Left lung (tissue), 4 donors: ENCODE measurements at regions not wholly inside any gene's neighbourhood (a gene's known extent, or its start where the extent isn't known, plus 50 kb on each side); places are given as distances from the start of the nearest gene placed in this dataset.

Source experiments
- ATAC-seq: fragments of 200-7000 bp; cut with Tn5 transposase; one replicate; pipeline ENCODE4 v1.9.1; 2020; ENCODE audit warnings: moderate library complexity
- DNase-seq, 4 donors: peaks; one replicate each; pipeline ENCODE4 v3.0.0-alpha.2; 2013 to 2020
- H3K27ac ChIP-seq, 2 donors: fragments of 200-600 bp; sonication (generic) in 1 of 2; one replicate each; pipeline versions ENCODE4 v1.5.0 to v1.8.0; 2020 to 2021
- H3K27me3 ChIP-seq, 2 donors: fragments of 200-600 bp; sonication (generic) in 1 of 2; one replicate each; pipeline versions ENCODE4 v1.5.0 to v1.8.0; 2020 to 2021
- H3K36me3 ChIP-seq, 2 donors: fragments of 200-600 bp; sonication (generic) in 1 of 2; one replicate each; pipeline versions ENCODE4 v1.5.0 to v1.8.0; 2020 to 2021
- H3K4me1 ChIP-seq, 2 donors: fragments of 200-600 bp; one replicate each; pipeline ENCODE4 v1.8.0; 2021
- H3K4me3 ChIP-seq, 2 donors: fragments of 200-600 bp; sonication (generic) in 1 of 2; one replicate each; pipeline versions ENCODE4 v1.5.0 to v1.8.0; 2020 to 2021; ENCODE audit warnings: mild to moderate bottlenecking in 1 of 2
- H3K9me3 ChIP-seq, 2 donors: fragments of 200-600 bp; sonication (generic) in 1 of 2; one replicate each; pipeline versions ENCODE4 v1.5.0 to v1.8.0; 2020 to 2021
- CTCF ChIP-seq, 2 donors: fragments of 200-600 bp; sonication (generic) in 1 of 2; IDR thresholded peaks; one replicate each; pipeline versions ENCODE4 v1.5.0 to v1.8.0; 2021; ENCODE audit warnings: antibody characterized with exemption in 2 of 2
- intact Hi-C, 2 donors: fragments of 100-400 bp; cut with DNase I; formaldehyde crosslinking; loops; one replicate each; pipeline versions ENCODE4 v1.11.2 to v1.14.2; 2022
- donor health status: DM: no; HTN: yes; CAD: no.
- donor health status: DM: no; HTN: no; CAD: no.

GRCh38 chr12:127660961-127661360 lies 606.0 kb upstream of the TMEM132C start:
- TF ChIP-seq CTCF (IDR thresholded peaks at IDR 0.05): no peak
- Histone ChIP-seq H3K27me3 (peaks cover 0 to 3% of the 10 kb centered on the region in 2 donors), H3K4me3 (no peak overlapping the region), H3K36me3 (no peaks in the 10 kb centered on the region), H3K9me3 (no peaks in the 10 kb centered on the region), H3K27ac (no peak overlapping the region), H3K4me1 (no peaks in the 10 kb centered on the region)
- intact Hi-C loops: no loop called here
- DNase-seq: no peak
- ATAC-seq: no peak

- H3K4me3 ChIP-seq: no peak overlapping the region
- no peaks in the 10 kb centered on the region for H3K36me3 ChIP-seq
- intact Hi-C loops: no loop called here
- no peaks in the 10 kb centered on the region for H3K9me3 ChIP-seq
- no peaks in the 10 kb centered on the region for H3K4me1 ChIP-seq
- ATAC-seq (no peak), DNase-seq (no peak)
- no peak for TF ChIP-seq CTCF (IDR thresholded peaks at IDR 0.05)
- peaks cover 0 to 3% of the 10 kb centered on the region in 2 donors for H3K27me3 ChIP-seq
- H3K27ac ChIP-seq: no peak overlapping the region
These were observed 603.3 kb upstream of the TMEM132C start for GRCh38 chr12:127663716-127664115.

- intact Hi-C loops: no loop called here
These were observed 602.1 kb upstream of the TMEM132C start for GRCh38 chr12:127664901-127665300.

DNA sequence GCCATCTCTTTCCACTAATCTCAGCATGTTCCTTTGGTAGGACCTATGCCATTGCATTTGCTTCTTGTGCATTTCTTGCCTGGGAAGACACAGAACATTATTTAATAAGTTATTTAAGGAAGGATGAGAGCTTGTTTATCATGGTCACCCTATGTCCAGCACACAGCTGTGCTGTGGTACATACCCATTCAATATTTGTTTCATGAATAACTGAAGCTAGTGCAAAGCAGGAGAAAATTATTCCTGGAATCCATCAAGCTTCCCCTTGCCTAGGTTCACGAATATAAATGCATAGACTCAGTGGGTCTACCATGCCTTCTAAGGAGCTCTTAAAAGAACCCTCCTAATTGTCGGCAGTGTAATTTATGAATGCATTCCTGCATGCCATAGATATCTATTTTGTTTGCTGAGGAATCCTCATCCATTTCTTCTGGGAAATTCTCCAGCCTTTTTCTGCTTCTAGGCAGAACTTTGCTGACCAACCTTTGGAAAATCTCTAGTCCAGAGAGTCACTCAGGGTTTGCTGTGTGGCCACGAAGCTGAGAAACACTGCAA lies 599.8 kb upstream of the TMEM132C start:
- Histone ChIP-seq H3K4me1 (no peaks in the 10 kb centered on the region), H3K4me3 (no peak overlapping the region), H3K36me3 (no peaks in the 10 kb centered on the region), H3K27me3 (no peaks in the 10 kb centered on the region), H3K9me3 (no peaks in the 10 kb centered on the region), H3K27ac (no peak overlapping the region)
- intact Hi-C loops: no loop called here
- ATAC-seq (no peak), DNase-seq (no peak)
- no peak for TF ChIP-seq CTCF (IDR thresholded peaks at IDR 0.05)

More at GRCh38 chr12:127664901-127665300, 602.1 kb upstream of the TMEM132C start:
- Histone ChIP-seq H3K9me3 (no peaks in the 10 kb centered on the region), H3K27ac (no peak overlapping the region), H3K4me3 (no peak overlapping the region), H3K4me1 (no peaks in the 10 kb centered on the region), H3K36me3 (no peaks in the 10 kb centered on the region), H3K27me3 (peaks cover 0 to 3% of the 10 kb centered on the region in 2 donors)
- ATAC-seq (no peak), DNase-seq (no peak)
- TF ChIP-seq CTCF (IDR thresholded peaks at IDR 0.05): no peak

GRCh38 chr12:127670294-127670693 lies 596.7 kb upstream of the TMEM132C start:
- no peak for TF ChIP-seq CTCF (IDR thresholded peaks at IDR 0.05)
- no peak for ATAC-seq
- H3K4me1 ChIP-seq: no peaks in the 10 kb centered on the region
- no peaks in the 10 kb centered on the region for H3K27me3 ChIP-seq
- H3K4me3 ChIP-seq: no peak overlapping the region
- H3K9me3 ChIP-seq: no peaks in the 10 kb centered on the region
- DNase-seq: no peak
- no peaks in the 10 kb centered on the region for H3K36me3 ChIP-seq
- H3K27ac ChIP-seq: no peak overlapping the region
- intact Hi-C loops: no loop called here
